PC-3 (cell line): ENCODE measurements at regions not wholly inside any gene's neighbourhood (a gene's known extent, or its start where the extent isn't known, plus 50 kb on each side); places are given as distances from the start of the nearest gene placed in this dataset.

Source experiments
- ATAC-seq: fragments of 200-7000 bp; cut with Tn5 transposase; 2 replicates; pipeline ENCODE4 v1.9.1; 2020; ENCODE audit warnings: mild to moderate bottlenecking, moderate library complexity
- BruUV-seq: library from RNA; stranded (reverse); fragments of 400-500 nt; replicated peaks from 2 replicates; lab custom pipeline; 2021; lab: Mats Ljungman, UMichigan
- CTCF ChIA-PET: fragments of 300-600 bp; sonication (Branson Sonifier 250); formaldehyde crosslinking; loops from one replicate; lab custom pipeline; 2022; ENCODE audit warnings: antibody characterized with exemption; lab: Charles Lee
- POLR2A ChIA-PET: fragments of 300-600 bp; sonication (Branson Sonifier 250); formaldehyde crosslinking; loops from one replicate; lab custom pipeline; 2022; ENCODE audit warnings: antibody characterized with exemption; ENCODE audit not compliant: unreplicated experiment; lab: Charles Lee
- DNase-seq: peaks from one replicate; pipeline ENCODE4 v3.0.0-alpha.2; 2015
- H2AFZ ChIP-seq: fragments of 300-600 bp; sonication (generic); 2 replicates; pipeline ENCODE4 v1.6.0; 2016; ENCODE audit warnings: antibody characterized with exemption, low read length
- H3F3A ChIP-seq: fragments of 300-600 bp; sonication (generic); one replicate; pipeline ENCODE4 v1.6.0; 2017; ENCODE audit warnings: antibody characterized with exemption, low read length, control low read depth, mild to moderate bottlenecking; ENCODE audit not compliant: unreplicated experiment
- H3K27ac ChIP-seq: fragments of 300-600 bp; sonication (generic); 2 replicates; pipeline ENCODE4 v1.5.1; 2016; ENCODE audit warnings: mild to moderate bottlenecking, low read length
- H3K27me3 ChIP-seq: fragments of 300-600 bp; sonication (generic); 2 replicates; pipeline ENCODE4 v1.6.1; 2016; ENCODE audit warnings: low read length, mixed read lengths
- H3K36me3 ChIP-seq: fragments of 300-600 bp; sonication (generic); 2 replicates; pipeline ENCODE4 v1.6.1; 2016; ENCODE audit warnings: low read depth, mixed run types, low read length, mixed read lengths
- H3K4me1 ChIP-seq: fragments of 300-600 bp; sonication (generic); 2 replicates; pipeline ENCODE4 v1.5.1; 2016; ENCODE audit warnings: low read length; ENCODE audit not compliant: insufficient read depth
- H3K4me2 ChIP-seq: fragments of 300-600 bp; sonication (generic); 2 replicates; pipeline ENCODE4 v1.6.0; 2016; ENCODE audit warnings: low read length
- H3K4me3 ChIP-seq: fragments of 300-600 bp; sonication (generic); 2 replicates; pipeline ENCODE4 v1.5.1; 2016; ENCODE audit warnings: mild to moderate bottlenecking, low read length, mixed read lengths
- H3K79me2 ChIP-seq: fragments of 300-600 bp; sonication (generic); 2 replicates; pipeline ENCODE4 v1.6.1; 2017; ENCODE audit warnings: low read length, mixed read lengths
- H3K9ac ChIP-seq: fragments of 300-600 bp; sonication (generic); 2 replicates; pipeline ENCODE4 v1.6.0; 2016; ENCODE audit warnings: mild to moderate bottlenecking, low read length
- H3K9me2 ChIP-seq: fragments of 300-600 bp; sonication (generic); replicated peaks from 2 replicates; pipeline ENCODE4 v1.6.1; 2016; ENCODE audit warnings: mixed run types, low read length, mixed read lengths
- H3K9me3 ChIP-seq: fragments of 300-600 bp; sonication (generic); 2 replicates; pipeline ENCODE4 v1.6.1; 2016; ENCODE audit warnings: low read length, mixed read lengths
- H4K20me1 ChIP-seq: fragments of 300-600 bp; sonication (generic); 2 replicates; pipeline ENCODE4 v1.6.1; 2016; ENCODE audit warnings: low read length, mixed read lengths
- CTCF ChIP-seq: fragments of 300-600 bp; sonication (generic); conservative IDR thresholded peaks from 2 replicates; pipeline ENCODE4 v1.5.1; 2017; ENCODE audit warnings: antibody characterized with exemption, low read depth, mild to moderate bottlenecking, low read length
- EZH2 ChIP-seq: fragments of 300-600 bp; sonication (generic); IDR thresholded peaks from one replicate; pipeline ENCODE4 v1.6.1; 2017; ENCODE audit warnings: antibody characterized with exemption, mild to moderate bottlenecking, low read length; ENCODE audit not compliant: unreplicated experiment
- EZH2phosphoT487 ChIP-seq: fragments of 300-600 bp; sonication (generic); IDR thresholded peaks from 2 replicates; pipeline ENCODE4 v1.6.1; 2018; ENCODE audit warnings: mild to moderate bottlenecking, antibody characterized with exemption, low read length, borderline replicate concordance
- intact Hi-C: fragments of 100-400 bp; cut with micrococcal nuclease; formaldehyde crosslinking; loops from 2 replicates; pipeline ENCODE4 v1.9.0; 2023

- Histone ChIP-seq H3K9me3 (no peaks in the 10 kb centered on the region), H2AFZ (no peak overlapping the region), H3F3A (no peaks in the 10 kb centered on the region), H3K4me1 (no peaks in the 10 kb centered on the region), H3K27me3 (no peaks in the 10 kb centered on the region), H3K79me2 (no peaks in the 10 kb centered on the region), H3K27ac (no peak overlapping the region), H3K9ac (no peak overlapping the region), H3K4me2 (no peak overlapping the region), H3K36me3 (no peaks in the 10 kb centered on the region), H3K9me2 (no peaks in the 10 kb centered on the region), H3K4me3 (no peak overlapping the region), H4K20me1 (no peaks in the 10 kb centered on the region)
- no peak for TF ChIP-seq EZH2phosphoT487
- no peak for TF ChIP-seq CTCF
- TF ChIP-seq EZH2, result no peak
- POLR2A ChIA-PET, result no interaction called here
- DNase-seq, result no peak
- BruUV-seq, result no TSS peak
- intact Hi-C loops, result no loop called here
- CTCF ChIA-PET, result no interaction called here
- no peak for ATAC-seq
These were observed 160.7 kb downstream of the NKX6-1 start for GRCh38 chr4:84338367-84338766.

GRCh38 chr4:84336964-84337705, 162.0 kb downstream of the NKX6-1 start:
- no peak overlapping the region for H3K27ac ChIP-seq
- no peaks in the 10 kb centered on the region for H3K9me2 ChIP-seq
- CTCF ChIA-PET, result no interaction called here
- no peaks in the 10 kb centered on the region for H3K27me3 ChIP-seq
- no peak overlapping the region for H2AFZ ChIP-seq
- H3K4me2 ChIP-seq, result no peak overlapping the region
- no peaks in the 10 kb centered on the region for H3K79me2 ChIP-seq
- H4K20me1 ChIP-seq, result no peaks in the 10 kb centered on the region
- no peaks in the 10 kb centered on the region for H3K36me3 ChIP-seq
- intact Hi-C loops, result no loop called here
- no peak for ATAC-seq
- H3K9me3 ChIP-seq, result no peaks in the 10 kb centered on the region
- BruUV-seq, result no TSS peak
- TF ChIP-seq CTCF (no peak), EZH2phosphoT487 (no peak), EZH2 (no peak)
- no peak for DNase-seq
- POLR2A ChIA-PET, result no interaction called here
- no peaks in the 10 kb centered on the region for H3K4me1 ChIP-seq
- H3F3A ChIP-seq, result no peaks in the 10 kb centered on the region
- no peak overlapping the region for H3K9ac ChIP-seq
- no peak overlapping the region for H3K4me3 ChIP-seq

GRCh38 chr4:84327526-84327925, 171.6 kb downstream of the NKX6-1 start:
- BruUV-seq, result no TSS peak
- H3K4me3 ChIP-seq, result no peak overlapping the region
- intact Hi-C loops, result no loop called here
- ChIA-PET POLR2A (no interaction called here), CTCF (no interaction called here)
- H4K20me1 ChIP-seq, result no peaks in the 10 kb centered on the region
- H3K9ac ChIP-seq, result no peak overlapping the region
- DNase-seq (peak; percentile 55), ATAC-seq (no peak)
- no peak overlapping the region for H3K4me2 ChIP-seq
- H2AFZ ChIP-seq, result no peak overlapping the region
- no peaks in the 10 kb centered on the region for H3K79me2 ChIP-seq
- no peaks in the 10 kb centered on the region for H3K27me3 ChIP-seq
- no peaks in the 10 kb centered on the region for H3F3A ChIP-seq
- TF ChIP-seq EZH2 (no peak), EZH2phosphoT487 (no peak), CTCF (no peak)
- H3K9me3 ChIP-seq, result no peaks in the 10 kb centered on the region
- no peaks in the 10 kb centered on the region for H3K9me2 ChIP-seq
- no peak overlapping the region for H3K27ac ChIP-seq
- no peaks in the 10 kb centered on the region for H3K36me3 ChIP-seq
- no peaks in the 10 kb centered on the region; the same call in 1 of the 2 replicates for H3K4me1 ChIP-seq
